ENCODE measurements at regions not wholly inside any gene's neighbourhood (a gene's known extent, or its start where the extent isn't known, plus 50 kb on each side); places are given as distances from the start of the nearest gene placed in this dataset.

DNA sequence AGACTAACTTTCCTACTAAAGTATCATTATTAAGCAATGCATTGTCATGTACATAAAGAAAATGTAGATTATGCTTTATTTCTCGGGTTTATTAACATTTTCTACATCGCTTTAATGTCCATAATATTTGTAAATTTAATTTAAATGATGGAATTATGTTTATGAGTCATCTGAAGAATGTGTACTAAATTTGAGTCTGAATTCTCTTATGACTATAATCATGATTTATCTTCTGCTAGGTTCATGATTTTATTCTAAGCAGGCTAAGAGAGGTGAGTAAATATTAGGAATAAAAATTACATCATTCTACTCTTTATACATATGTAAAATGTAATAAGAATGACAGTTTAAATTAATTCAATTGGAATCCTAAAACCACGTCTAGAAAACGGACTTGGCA is 206.3 kb upstream of the NOL4 start:
- POLR2A ChIA-PET, result no interaction called here
- H3K27me3 ChIP-seq (ENCODE audit: control insufficient read depth, insufficient read depth, low read length), result no peaks in the 10 kb centered on the region
- TF ChIP-seq SIN3A (IDR thresholded peaks at IDR 0.05; ENCODE audit: borderline replicate concordance, insufficient read depth, low read depth, low read length), result no peak
- no peak for TF ChIP-seq TCF7L2 (IDR thresholded peaks at IDR 0.05; ENCODE audit: low read depth, low read length)
- no peak for TF ChIP-seq REST (IDR thresholded peaks at IDR 0.05; ENCODE audit: insufficient read depth in 1 of 2, low read depth in 2 of 2, low read length in 1 of 2)
- TF ChIP-seq, protein P1, sequence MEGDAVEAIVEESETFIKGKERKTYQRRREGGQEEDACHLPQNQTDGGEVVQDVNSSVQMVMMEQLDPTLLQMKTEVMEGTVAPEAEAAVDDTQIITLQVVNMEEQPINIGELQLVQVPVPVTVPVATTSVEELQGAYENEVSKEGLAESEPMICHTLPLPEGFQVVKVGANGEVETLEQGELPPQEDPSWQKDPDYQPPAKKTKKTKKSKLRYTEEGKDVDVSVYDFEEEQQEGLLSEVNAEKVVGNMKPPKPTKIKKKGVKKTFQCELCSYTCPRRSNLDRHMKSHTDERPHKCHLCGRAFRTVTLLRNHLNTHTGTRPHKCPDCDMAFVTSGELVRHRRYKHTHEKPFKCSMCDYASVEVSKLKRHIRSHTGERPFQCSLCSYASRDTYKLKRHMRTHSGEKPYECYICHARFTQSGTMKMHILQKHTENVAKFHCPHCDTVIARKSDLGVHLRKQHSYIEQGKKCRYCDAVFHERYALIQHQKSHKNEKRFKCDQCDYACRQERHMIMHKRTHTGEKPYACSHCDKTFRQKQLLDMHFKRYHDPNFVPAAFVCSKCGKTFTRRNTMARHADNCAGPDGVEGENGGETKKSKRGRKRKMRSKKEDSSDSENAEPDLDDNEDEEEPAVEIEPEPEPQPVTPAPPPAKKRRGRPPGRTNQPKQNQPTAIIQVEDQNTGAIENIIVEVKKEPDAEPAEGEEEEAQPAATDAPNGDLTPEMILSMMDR (IDR thresholded peaks at IDR 0.05), result no peak
- no peak for TF ChIP-seq POLR2AphosphoS5 (IDR thresholded peaks at IDR 0.05; ENCODE audit: low read depth, low read length)
- H3K27ac ChIP-seq (ENCODE audit: low read length), result no peak overlapping the region
- DNase-seq (ENCODE audit: low read depth, low spot score) (no peak), ATAC-seq (no peak)
- H3K36me3 ChIP-seq (ENCODE audit: control insufficient read depth, insufficient read depth, low read length), result no peaks in the 10 kb centered on the region
- in situ Hi-C loops (cut with HindIII; ENCODE audit: low pct_unique_long_range_greater_than_20kb, low sequenced_read_pairs), result no loop called here
- H3K4me3 ChIP-seq (ENCODE audit: low read depth in 2 of 2, low read length in 2 of 2), result no peak overlapping the region
- intact Hi-C loops (cut with micrococcal nuclease; ENCODE audit: unreplicated experiment), result no loop called here
- CTCF ChIA-PET, result no interaction called here
- H3K4me1 ChIP-seq (ENCODE audit: control insufficient read depth, insufficient read depth, low read length), result no peaks in the 10 kb centered on the region
- H3K9me3 ChIP-seq (ENCODE audit: control insufficient read depth, insufficient read depth, low read depth, low read length), result peaks cover 1% of the 10 kb centered on the region; the same call in 1 of the 2 replicates
- BruUV-seq (replicated peaks), result no TSS peak

DNA sequence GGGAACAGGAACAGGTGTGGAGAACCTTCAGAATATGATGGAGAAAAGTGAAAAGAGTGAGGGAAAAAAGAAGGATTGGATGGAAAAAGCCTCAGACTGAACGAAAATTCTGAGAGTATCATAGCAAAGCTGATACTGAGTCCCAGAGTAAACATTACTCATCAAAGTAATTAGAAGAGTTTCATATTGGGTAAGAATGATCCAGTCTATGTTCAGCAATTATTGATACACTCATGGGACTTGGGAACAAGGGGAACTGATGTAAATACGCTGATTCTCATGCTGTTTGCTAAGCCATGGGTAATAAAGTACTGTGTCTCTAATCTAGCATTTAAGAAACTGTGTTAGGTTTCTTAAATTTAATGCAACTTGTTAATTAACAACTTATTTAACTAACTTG is 219.9 kb upstream of the NOL4 start:
- BruUV-seq (replicated peaks), result no TSS peak
- POLR2A ChIA-PET, result no interaction called here
- no peak overlapping the region for H3K27ac ChIP-seq (ENCODE audit: low read length)
- TF ChIP-seq SIN3A (IDR thresholded peaks at IDR 0.05; ENCODE audit: borderline replicate concordance, insufficient read depth, low read depth, low read length), result no peak
- no peak for TF ChIP-seq REST (IDR thresholded peaks at IDR 0.05; ENCODE audit: insufficient read depth in 1 of 2, low read depth in 2 of 2, low read length in 1 of 2)
- no peak for TF ChIP-seq TCF7L2 (IDR thresholded peaks at IDR 0.05; ENCODE audit: low read depth, low read length)
- TF ChIP-seq, protein P1 (IDR thresholded peaks at IDR 0.05), result no peak
- TF ChIP-seq POLR2AphosphoS5 (IDR thresholded peaks at IDR 0.05; ENCODE audit: low read depth, low read length), result no peak
- peaks cover 7% of the 10 kb centered on the region; the same call in 1 of the 2 replicates for H3K9me3 ChIP-seq (ENCODE audit: control insufficient read depth, insufficient read depth, low read depth, low read length)
- no peaks in the 10 kb centered on the region for H3K4me1 ChIP-seq (ENCODE audit: control insufficient read depth, insufficient read depth, low read length)
- in situ Hi-C loops (cut with HindIII; ENCODE audit: low pct_unique_long_range_greater_than_20kb, low sequenced_read_pairs) (no loop called here), intact Hi-C loops (cut with micrococcal nuclease; ENCODE audit: unreplicated experiment) (loop anchor here (5.0 kb wide), 1 partner anchor 147 kb away; no protein-coding TSS in a partner anchor)
- H3K4me3 ChIP-seq (ENCODE audit: low read depth in 2 of 2, low read length in 2 of 2), result no peak overlapping the region
- DNase-seq (ENCODE audit: low read depth, low spot score) (no peak), ATAC-seq (no peak)
- no peaks in the 10 kb centered on the region for H3K27me3 ChIP-seq (ENCODE audit: control insufficient read depth, insufficient read depth, low read length)
- H3K36me3 ChIP-seq (ENCODE audit: control insufficient read depth, insufficient read depth, low read length), result no peaks in the 10 kb centered on the region
- CTCF ChIA-PET, result no interaction called here

All from Panc1 (cell line).